Muscle of arm (tissue), 1 donor: ENCODE measurements at regions not wholly inside any gene's neighbourhood (a gene's known extent, or its start where the extent isn't known, plus 50 kb on each side); places are given as distances from the start of the nearest gene placed in this dataset.
"Not testable (repeated sequence)": the region's sequence is repeated elsewhere in the genome, so short reads cannot be mapped to it uniquely, and the experiment has no call there.

Experiments used
- DNase-seq: peaks from one replicate; pipeline ENCODE4 v3.0.0-alpha.2; 2013

DNA sequence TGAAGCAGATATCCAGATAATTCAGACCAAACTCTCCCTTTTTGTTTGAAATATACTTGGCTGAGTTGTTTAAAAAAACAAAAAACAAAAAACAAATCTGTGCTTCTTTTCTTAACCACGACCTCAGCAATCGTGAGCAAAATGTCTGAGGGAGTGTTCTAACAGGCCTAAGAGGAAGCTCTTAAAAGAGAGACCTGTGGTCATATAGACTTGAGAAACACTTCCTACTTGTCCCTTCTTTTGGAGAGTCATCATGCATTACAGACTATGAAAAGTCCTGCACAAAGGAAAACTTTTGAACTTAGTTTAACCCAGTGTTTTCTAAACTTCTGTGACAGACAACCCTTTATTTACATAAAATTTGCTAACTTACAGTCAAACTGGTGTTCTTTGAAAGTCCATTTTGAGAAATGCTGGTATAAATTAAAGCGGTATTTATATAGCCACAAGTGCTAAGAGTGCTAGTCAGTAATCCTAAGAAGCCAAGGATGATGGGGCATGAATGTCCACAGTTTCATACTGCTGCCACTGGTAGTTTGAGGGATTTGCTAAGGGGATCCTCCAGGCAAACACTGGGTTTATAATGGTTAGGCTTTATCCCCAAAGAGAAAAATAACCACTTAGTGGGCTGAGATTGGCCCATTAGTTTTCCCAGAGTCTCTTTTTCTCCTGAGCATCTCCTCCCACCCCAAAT, 199.8 kb downstream of the LRRC70 start:
- DNase-seq, result no peak

GRCh38 chr5:62777081-62777480, 198.5 kb downstream of the LRRC70 start:
- DNase-seq, result not testable (repeated sequence)

GRCh38 chr5:62776592-62776991, 198.0 kb downstream of the LRRC70 start:
- DNase-seq, result not testable (repeated sequence)

DNA sequence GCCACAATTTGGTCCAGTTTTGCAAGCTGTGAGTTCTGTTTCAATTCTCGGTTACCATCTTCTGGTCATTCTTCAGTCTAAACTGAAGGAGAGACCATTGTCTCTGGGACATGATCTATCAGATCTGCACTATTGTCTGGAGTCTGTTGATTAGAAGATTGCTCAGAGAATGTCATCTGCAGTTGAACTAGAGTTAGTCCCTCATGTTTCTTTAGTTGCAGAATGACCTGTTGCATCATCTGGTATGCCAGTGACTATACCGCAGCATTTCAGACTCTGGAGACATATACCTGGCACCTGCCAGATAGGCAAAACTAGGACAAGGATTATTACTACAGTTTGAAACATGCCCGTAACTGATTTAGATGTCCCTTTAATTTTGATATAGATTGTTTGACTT, 194.8 kb downstream of the LRRC70 start:
- no peak for DNase-seq

GRCh38 chr5:62771341-62771740, 192.7 kb downstream of the LRRC70 start:
- DNase-seq, result no peak

DNA sequence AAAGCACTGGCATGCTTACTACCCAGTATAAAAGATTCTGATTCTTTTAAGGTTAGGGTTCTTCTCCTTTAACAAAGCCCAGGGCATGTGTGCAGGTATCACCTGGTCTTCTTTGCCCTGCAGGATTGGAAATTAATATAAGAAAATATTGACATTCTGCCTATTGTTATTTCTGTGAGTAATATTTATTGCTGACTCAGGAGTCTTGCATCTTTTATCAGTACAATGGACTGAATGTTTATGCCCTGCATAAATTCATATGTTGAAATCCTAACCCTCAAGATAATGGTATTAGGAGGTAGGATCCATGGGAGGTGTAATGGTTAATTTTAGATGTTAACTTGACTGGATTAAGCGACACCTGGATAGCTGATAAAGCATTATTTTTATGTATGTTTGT, 189.0 kb downstream of the LRRC70 start:
- DNase-seq, result no peak

DNA sequence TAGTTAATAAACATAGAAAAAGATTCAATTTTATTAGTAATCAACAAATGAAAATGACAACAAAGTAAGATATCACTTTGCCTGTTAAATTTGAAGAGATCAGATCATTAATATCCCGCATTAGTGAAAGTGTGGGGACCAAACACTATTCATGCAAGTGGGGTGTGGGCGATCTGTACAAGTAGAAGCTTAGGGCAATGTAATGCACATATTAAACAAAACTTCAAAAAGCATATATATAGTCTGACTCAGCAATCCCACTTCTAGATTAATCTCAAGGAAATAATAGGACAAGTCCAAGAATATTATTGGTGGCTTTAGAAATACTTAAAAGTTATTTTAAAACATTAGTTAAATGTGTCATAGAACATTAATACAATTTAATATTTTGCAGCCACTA, 188.5 kb downstream of the LRRC70 start:
- DNase-seq, result no peak

DNA sequence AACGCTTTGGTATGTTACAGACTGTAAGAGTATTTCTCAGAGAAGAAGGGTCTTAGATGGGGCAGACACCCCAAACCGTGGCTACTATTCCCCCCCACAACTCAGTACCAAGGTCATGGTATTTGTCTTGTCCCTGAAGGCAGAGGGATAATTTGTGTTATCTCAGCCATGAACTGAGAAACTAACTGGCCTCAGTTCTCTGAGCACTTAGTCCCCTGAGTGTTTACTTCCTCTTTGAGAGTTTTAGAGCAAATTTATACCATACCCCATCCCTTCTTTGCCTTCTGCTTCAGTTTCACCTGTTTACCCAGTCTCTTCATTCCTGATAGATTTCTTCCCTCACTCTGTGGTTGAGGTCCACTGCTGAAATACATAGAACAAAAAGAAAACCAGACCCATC, 183.9 kb downstream of the LRRC70 start:
- no peak for DNase-seq

DNA sequence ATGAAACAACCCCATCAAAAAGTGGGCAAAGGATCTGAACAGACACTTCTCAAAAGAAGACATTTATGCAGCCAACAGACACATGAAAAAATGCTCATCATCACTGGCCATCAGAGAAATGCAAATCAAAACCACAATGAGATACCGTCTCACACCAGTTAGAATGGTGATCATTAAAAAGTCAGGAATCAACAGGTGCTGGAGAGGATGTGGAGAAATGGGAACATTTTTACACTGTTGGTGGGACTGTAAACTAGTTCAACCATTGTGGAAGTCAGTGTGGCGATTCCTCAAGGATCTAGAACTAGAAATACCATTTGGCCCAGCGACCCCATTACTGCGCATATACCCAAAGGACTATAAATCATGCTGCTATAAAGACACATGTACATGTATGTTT, 179.1 kb downstream of the LRRC70 start:
- DNase-seq, result not testable (repeated sequence)

GRCh38 chr5:62752998-62753367, 174.4 kb downstream of the LRRC70 start:
- DNase-seq, result not testable (repeated sequence)

- DNase-seq, result peak; percentile 1
Measured at GRCh38 chr5:62752056-62752997, 173.7 kb downstream of the LRRC70 start.

DNA sequence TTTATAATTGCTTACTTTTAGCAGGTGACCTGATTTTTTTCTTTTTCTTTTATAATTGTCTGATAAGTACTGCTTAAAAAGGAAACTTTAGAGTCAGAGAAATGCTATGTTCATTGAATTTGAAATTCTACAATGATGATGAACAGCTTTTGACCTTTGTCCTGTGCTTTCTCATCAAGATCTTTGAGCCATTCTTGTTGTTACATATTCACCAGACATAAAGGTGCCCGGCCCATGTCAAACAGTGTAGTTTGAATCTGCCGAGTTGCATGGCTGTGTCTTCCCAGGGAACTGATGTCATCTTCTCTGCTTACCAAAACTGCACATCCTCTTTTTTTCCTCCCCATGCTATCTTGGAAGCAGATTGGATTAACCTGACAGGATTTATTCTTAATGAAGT, 163.6 kb downstream of the LRRC70 start:
- no peak for DNase-seq

DNA sequence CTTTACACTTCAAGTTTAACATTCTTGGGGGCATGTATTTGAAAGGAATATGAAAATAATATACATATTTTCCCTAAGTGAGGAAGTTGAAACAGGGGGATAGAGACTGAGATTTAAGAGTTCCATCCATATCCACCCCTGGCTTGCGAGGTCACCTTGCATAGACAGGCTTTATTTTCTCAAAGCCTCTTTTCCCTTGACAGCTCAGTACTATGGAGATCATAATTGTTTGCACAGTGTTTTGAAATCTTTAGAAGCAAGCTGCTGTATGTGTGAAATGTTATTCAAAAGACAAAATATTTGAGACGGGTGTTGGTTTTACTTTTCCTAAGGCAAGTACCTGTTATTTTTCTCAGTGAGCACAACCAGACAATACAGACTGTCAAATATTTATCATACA, 163.1 kb downstream of the LRRC70 start:
- no peak for DNase-seq

- DNase-seq, result no peak
Measured at GRCh38 chr5:62737766-62738165, 159.1 kb downstream of the LRRC70 start.

GRCh38 chr5:62732677-62733121, 154.1 kb downstream of the LRRC70 start:
- DNase-seq, result peak; percentile 8

DNA sequence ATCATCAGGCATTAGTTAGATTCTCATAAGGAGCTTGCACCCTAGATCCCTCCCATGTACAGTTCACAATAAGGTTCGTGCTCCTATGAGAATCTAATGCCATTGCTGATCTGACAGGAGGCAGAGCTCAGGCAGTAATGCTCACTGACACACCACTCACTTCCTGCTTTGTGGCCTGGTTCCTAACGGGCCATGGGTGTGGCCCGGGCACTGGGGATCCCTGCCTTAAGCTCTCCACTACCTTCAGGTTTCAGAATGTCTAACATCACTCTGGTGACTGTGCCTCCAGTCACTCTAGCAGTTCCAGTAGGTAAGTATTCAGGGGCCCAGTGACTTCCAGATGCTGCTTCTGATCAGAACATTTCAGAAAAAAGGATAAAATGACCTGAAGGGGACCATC, 152.4 kb downstream of the LRRC70 start:
- no peak for DNase-seq

- DNase-seq, result no peak
Measured at GRCh38 chr5:62729675-62730074, 151.1 kb downstream of the LRRC70 start.

DNA sequence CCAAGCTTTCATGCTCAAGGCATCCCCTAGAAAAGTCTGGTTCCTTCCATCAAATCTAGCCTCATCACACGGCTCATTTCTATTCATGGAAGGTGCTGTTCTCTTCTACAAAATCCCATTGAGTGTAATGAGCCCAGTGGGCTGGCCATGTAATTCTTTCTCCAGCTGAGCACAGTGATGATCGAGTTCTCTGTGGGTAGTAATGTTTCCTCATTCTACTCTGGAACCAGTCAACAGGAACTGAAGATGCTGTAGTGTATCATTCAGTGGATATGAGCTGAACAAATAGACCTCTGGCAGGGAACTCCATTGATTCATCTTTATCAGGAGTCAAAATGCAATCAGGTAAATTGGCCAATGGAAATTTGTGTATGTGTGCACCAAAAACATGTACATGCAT, 149.2 kb downstream of the LRRC70 start:
- no peak for DNase-seq

DNA sequence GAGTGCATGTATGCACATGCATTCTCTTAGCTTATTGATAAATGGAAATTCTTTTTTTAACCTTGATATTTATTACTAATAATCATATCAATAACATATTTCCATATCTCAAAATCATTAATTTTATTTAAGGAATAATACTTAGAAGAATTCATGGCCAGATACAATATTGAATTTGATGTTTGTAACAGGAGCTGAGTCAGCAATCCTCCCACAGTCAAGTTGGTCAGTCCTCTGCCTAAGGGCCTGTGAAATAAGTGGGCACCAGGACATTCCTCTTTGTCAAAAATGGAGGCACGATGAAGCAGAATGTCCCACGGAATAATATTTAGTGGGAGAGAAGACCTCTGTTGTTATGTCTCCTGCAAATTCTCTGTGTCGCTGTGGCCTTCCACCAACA, 148.6 kb downstream of the LRRC70 start:
- DNase-seq, result no peak

DNA sequence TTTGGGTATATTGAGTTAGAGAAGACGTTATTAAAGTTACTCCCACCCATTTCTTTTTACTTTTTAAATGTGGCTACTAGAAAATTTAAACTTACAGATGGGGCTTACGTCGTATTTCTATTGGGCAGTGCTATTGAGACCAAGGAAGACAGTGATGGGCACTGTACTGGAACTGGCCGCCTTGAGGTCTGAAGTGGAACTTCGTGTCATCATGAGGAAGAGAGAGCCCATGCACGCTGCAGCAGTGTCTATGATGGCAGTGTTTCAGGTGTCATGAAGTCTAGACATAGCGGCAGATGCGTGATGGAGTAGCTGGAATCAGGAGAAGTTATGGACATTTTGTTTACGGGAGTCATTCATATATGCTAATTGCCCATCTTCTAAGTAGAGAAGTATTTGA, 143.7 kb downstream of the LRRC70 start:
- no peak for DNase-seq

DNA sequence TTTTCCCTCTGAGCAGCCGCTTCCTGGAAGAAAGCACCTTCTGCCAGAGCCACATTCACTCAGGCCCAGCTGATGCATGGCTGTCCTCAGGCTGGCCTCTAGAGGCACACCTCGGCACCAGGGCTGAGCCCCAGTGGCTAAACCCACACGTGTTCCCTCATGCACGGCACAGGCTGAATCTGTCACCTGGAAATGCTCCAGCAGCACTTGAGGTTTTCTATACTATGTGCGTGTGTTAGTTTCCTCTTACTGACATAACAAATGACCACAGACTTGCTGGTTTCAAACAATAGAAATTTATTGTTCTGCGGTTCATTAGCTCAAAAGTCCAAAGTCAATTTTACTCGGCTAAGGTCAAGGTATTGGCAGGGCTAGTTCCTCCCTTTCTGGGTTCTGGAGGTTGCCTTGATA, 141.4 kb downstream of the LRRC70 start:
- peak; percentile 21 for DNase-seq

GRCh38 chr5:62719061-62719720, 140.6 kb downstream of the LRRC70 start:
- DNase-seq, result peak; percentile 4

- DNase-seq, result no peak
Measured at GRCh38 chr5:62718324-62718723, 139.7 kb downstream of the LRRC70 start.
